ENCODE measurements at regions not wholly inside any gene's neighbourhood (a gene's known extent, or its start where the extent isn't known, plus 50 kb on each side); places are given as distances from the start of the nearest gene placed in this dataset.
"Not testable (repeated sequence)": the region's sequence is repeated elsewhere in the genome, so short reads cannot be mapped to it uniquely, and the experiment has no call there.

DNA sequence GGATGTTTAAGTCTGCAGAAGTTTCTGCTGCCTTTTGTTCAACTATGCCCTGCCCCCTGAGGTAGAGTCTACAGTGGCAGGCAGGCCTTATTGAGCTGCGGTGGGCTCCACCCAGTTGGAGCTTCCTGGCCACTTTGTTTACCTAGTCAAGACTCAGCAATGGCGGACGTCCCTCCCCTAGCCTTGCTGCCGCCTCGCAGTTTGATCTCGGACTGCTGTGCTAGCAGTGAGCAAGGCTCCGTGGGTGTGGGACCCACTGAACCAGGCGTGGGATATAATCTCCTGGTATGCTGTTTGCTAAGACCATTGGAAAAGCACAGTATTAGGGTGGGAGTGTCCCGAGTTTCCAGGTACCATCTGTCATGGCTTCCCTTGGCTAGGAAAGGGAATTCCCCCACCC is 79.4 kb upstream of the RPS6KA6 start:
- DNase-seq: not testable (repeated sequence)

- no peak for DNase-seq
Measured at GRCh38 chrX:84259868-84260267, 71.9 kb upstream of the RPS6KA6 start.

DNA sequence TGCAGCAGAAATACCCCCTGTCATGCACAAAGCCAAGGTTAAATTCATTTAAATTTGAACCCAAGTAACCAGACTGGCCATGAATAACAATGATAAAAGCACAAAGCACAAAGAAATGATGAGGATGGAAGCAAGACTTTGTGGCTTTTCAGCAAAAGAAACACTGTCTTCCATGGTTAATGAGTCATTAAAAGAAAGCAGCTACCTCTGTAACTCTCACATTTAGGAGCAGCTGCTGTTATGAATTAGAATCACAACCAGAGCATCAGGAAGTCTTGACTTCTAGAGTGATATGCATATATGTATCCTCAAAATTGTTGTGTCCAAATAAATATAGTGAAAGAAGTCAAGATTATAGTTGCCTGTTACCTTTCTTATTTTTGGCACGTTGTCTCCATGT is 70.7 kb upstream of the RPS6KA6 start:
- DNase-seq: no peak

DNA sequence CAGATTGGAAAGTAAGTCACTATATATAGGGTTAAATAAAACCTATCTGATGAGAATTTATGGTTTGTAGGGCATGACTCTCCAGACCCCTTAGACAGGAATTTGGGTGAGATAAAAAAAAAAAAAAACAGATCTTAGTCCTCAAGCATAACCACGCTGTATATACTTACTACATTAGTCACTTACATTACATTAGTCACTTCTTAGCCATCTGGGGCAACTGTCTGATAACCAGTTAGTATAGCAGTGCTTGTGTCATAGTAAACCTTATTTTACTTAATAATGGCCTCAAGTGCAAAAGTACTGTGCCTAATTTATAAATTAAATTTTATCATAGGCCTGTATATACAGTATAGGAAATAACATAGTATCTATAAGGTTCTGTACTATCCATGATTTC is 60.2 kb upstream of the RPS6KA6 start:
- peak in 1 of 3 donors; percentile 20 for DNase-seq

DNA sequence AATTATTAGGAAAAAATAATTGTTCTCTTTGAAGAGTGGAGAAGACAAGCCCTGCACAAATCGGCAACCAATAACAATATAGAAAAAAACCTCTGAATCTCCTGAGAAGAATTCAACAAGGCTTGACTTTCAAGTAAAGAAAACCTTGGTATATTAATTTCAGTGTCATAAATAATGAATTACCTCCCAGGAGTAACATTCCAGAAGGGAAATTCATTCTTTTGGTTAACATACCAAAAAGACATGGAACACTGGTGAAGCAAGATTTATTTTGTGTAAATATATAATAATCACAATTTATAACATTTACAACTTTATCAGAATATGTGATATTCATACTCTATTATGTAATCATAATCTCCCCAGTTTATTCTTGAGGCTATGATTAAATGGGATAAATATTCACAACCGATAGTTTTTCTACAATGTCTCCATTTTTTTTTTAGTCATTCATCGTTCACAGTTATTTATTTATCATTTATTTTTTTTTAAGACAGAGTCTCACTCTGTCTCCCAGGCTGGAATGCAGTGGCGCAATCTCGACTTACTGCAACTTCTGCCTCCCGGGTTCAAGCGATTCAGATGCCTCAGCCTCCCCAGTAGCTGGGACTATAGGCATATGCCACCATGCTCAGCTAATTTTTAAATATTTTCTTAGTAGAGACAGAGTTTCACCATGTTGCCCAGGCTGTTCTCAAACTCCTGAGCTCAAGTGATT is 53.0 kb upstream of the RPS6KA6 start:
- peak in 1 of 3 donors; percentile 11 for DNase-seq
